Esophagus squamous epithelium (tissue), 5 donors: ENCODE measurements at regions not wholly inside any gene's neighbourhood (a gene's known extent, or its start where the extent isn't known, plus 50 kb on each side); places are given as distances from the start of the nearest gene placed in this dataset.

ENCODE experiments used
- DNase-seq: peaks from one replicate; lab custom pipeline; 2025; lab: John Stamatoyannopoulos, UW
- H3K27ac ChIP-seq, 4 donors: fragments of 200-600 bp; sonication (generic); one replicate each; pipeline ENCODE4 v1.5.1; 2016 to 2019; ENCODE audit warnings: mild to moderate bottlenecking in 1 of 4
- H3K27me3 ChIP-seq, 4 donors: fragments of 200-600 bp; sonication (generic); 1 replicate in 3 of 4; 2 replicates in 1 of 4; pipeline versions ENCODE4 v1.5.1 to v1.6.0; 2017 to 2021; ENCODE audit warnings: antibody characterized with exemption in 1 of 4
- H3K36me3 ChIP-seq, 3 donors: fragments of 200-600 bp; sonication (generic); one replicate each; pipeline ENCODE4 v1.5.1; 2016 to 2019
- H3K4me1 ChIP-seq, 3 donors: fragments of 200-600 bp; sonication (generic); one replicate each; pipeline ENCODE4 v1.5.1; 2017 to 2019
- H3K4me3 ChIP-seq, 4 donors: fragments of 200-600 bp; sonication (generic); 1 replicate in 3 of 4; 2 replicates in 1 of 4; pipeline ENCODE4 v1.5.1; 2016 to 2019; ENCODE audit warnings: mild to moderate bottlenecking in 2 of 4, moderate library complexity in 1 of 4
- H3K9me3 ChIP-seq, 3 donors: fragments of 200-600 bp; sonication (generic); one replicate each; pipeline ENCODE4 v1.5.1; 2016 to 2019
- CTCF ChIP-seq, 6 experiments: fragments of 450-650 bp in 4 of 6; fragments of 200-600 bp in 2 of 6; sonication (generic) in 2 of 6; IDR thresholded peaks; one replicate each; pipeline ENCODE4 v1.5.1; 2016 to 2019; ENCODE audit warnings: antibody characterized with exemption in 6 of 6, mild to moderate bottlenecking in 4 of 6, moderate library complexity in 4 of 6
- POLR2A ChIP-seq, 4 donors: fragments of 450-650 bp; IDR thresholded peaks; one replicate each; pipeline ENCODE4 v1.6.1; 2017; ENCODE audit warnings: antibody characterized with exemption in 4 of 4, mild to moderate bottlenecking in 4 of 4, moderate library complexity in 3 of 4
- WGBS, 2 donors: methylation state at CpG; one replicate each; pipeline ENCODE4 v1.1.5; 2018; 5-methylcytosine and 5-hydroxymethylcytosine counted together
- intact Hi-C: fragments of 100-400 bp; cut with DNase I; formaldehyde crosslinking; loops from one replicate; pipeline ENCODE4 v1.15.0; 2022
- donor health status: DM: yes; HTN: yes; CAD: no.

- H3K9me3 ChIP-seq, result no peaks in the 10 kb centered on the region
- intact Hi-C loops, result no loop called here
- DNase-seq, result no peak
- TF ChIP-seq CTCF (IDR thresholded peaks at IDR 0.05) (no peak), POLR2A (IDR thresholded peaks at IDR 0.05) (no peak)
- H3K4me1 ChIP-seq, result no peaks in the 10 kb centered on the region
- 78 to 85% methylated on average over 3 of the region's 3 CpGs for WGBS, 2 donors
- H3K36me3 ChIP-seq, result no peaks in the 10 kb centered on the region
- no peak overlapping the region for H3K27ac ChIP-seq
- H3K4me3 ChIP-seq, result no peak overlapping the region
- no peaks in the 10 kb centered on the region for H3K27me3 ChIP-seq
Observed at GRCh38 chr1:98482611-98483010, 178.9 kb upstream of the SNX7 start.

- Histone ChIP-seq H3K27me3 (no peaks in the 10 kb centered on the region), H3K4me3 (no peak overlapping the region), H3K36me3 (no peaks in the 10 kb centered on the region), H3K9me3 (no peaks in the 10 kb centered on the region), H3K27ac (no peak overlapping the region), H3K4me1 (no peaks in the 10 kb centered on the region)
- DNase-seq, result no peak
- WGBS, 2 donors, result 42 to 54% methylated on average over 2 of the region's 2 CpGs
- intact Hi-C loops, result no loop called here
- TF ChIP-seq CTCF (IDR thresholded peaks at IDR 0.05), result no peak
- no peak for TF ChIP-seq POLR2A (IDR thresholded peaks at IDR 0.05)
Observed at GRCh38 chr1:98480271-98480670, 181.2 kb upstream of the SNX7 start.

- H3K27me3 ChIP-seq, result no peaks in the 10 kb centered on the region
- TF ChIP-seq POLR2A (IDR thresholded peaks at IDR 0.05) (no peak), CTCF (IDR thresholded peaks at IDR 0.05) (no peak)
- WGBS, 2 donors, result 31 to 32% methylated on average over 3 of the region's 3 CpGs
- H3K9me3 ChIP-seq, result no peaks in the 10 kb centered on the region
- no peaks in the 10 kb centered on the region for H3K36me3 ChIP-seq
- no peak overlapping the region for H3K4me3 ChIP-seq
- DNase-seq, result no peak
- intact Hi-C loops, result no loop called here
- no peaks in the 10 kb centered on the region for H3K4me1 ChIP-seq
- no peak overlapping the region for H3K27ac ChIP-seq
Observed at GRCh38 chr1:98478121-98478520, 183.4 kb upstream of the SNX7 start.

GRCh38 chr1:98472878-98473277 lies 188.6 kb upstream of the SNX7 start:
- Histone ChIP-seq H3K27me3 (no peaks in the 10 kb centered on the region), H3K27ac (no peak overlapping the region), H3K4me1 (no peaks in the 10 kb centered on the region), H3K36me3 (no peaks in the 10 kb centered on the region), H3K9me3 (no peaks in the 10 kb centered on the region), H3K4me3 (no peak overlapping the region)
- DNase-seq, result no peak
- 42 to 63% methylated on average over 2 of the region's 2 CpGs for WGBS, 2 donors
- no peak for TF ChIP-seq POLR2A (IDR thresholded peaks at IDR 0.05)
- no peak for TF ChIP-seq CTCF (IDR thresholded peaks at IDR 0.05)
- intact Hi-C loops, result no loop called here

GRCh38 chr1:98471633-98472032 lies 189.9 kb upstream of the SNX7 start:
- Histone ChIP-seq H3K4me3 (no peak overlapping the region), H3K4me1 (no peaks in the 10 kb centered on the region), H3K27me3 (no peaks in the 10 kb centered on the region), H3K36me3 (no peaks in the 10 kb centered on the region), H3K27ac (no peak overlapping the region), H3K9me3 (no peaks in the 10 kb centered on the region)
- intact Hi-C loops, result no loop called here
- WGBS, 2 donors, result 74 to 76% methylated on average over 4 of the region's 4 CpGs
- TF ChIP-seq CTCF (IDR thresholded peaks at IDR 0.05) (no peak), POLR2A (IDR thresholded peaks at IDR 0.05) (no peak)
- no peak for DNase-seq
